ENCODE measurements at regions not wholly inside any gene's neighbourhood (a gene's known extent, or its start where the extent isn't known, plus 50 kb on each side); places are given as distances from the start of the nearest gene placed in this dataset.
"Not testable (repeated sequence)": the region's sequence is repeated elsewhere in the genome, so short reads cannot be mapped to it uniquely, and the experiment has no call there.

DNA sequence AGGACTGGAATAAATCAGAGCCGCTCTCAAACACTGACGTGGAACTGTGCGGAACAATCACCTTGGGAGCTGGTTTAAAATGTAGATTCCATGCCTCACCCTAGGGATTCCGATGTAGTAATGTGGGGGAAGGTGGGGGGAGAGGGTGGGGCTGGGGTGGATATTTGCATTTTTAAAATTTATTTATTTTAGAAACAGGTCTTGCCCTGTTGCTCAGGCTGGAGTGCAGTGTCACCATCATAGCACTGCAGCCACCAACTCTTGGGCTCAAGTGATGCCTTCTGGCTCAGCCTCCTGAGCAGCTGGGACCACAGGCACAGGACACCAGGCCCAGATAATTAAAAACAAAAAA lies 101.9 kb upstream of the SEC22B start:
- DNase-seq (ENCODE audit: low read depth): not testable (repeated sequence)

DNA sequence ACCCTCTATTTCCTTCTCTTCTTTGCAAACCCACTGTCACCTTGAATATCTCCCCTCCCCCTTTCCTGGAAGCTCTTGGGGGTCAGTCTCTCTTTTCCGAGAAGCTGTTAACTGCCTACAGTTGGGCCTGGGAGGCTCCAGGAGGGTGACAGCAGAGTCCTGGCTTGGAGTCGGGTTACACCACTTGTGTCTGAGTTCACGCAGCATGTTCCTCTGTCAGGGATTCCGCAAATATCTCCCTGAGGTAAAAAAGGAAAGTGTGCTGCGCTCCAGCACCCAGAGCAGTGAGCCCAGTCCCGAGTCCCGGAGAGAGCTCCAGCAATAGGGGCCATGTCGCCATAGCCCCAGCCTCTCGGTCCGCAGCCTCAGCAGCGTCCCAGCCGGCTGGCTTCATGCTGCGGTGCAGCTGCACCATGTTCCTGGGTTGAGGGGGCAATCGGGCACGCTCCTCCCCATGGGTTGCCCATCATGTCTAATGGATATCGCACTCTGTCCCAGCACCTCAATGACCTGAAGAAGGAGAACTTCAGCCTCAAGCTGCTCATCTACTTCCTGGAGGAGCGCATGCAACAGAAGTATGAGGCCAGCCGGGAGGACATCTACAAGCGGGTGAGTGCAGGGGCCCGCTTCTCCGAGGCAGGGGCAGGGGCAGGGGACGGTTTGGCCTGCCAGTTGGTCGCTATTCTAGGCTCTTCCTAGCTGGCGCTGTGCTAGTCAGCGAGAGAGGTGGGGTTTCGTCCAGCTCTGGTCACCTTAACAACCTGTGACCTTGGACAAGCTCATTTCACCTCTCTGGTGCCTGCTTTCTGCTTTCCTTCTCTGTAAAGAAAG lies 101.3 kb upstream of the SEC22B start:
- not testable (repeated sequence) for DNase-seq (ENCODE audit: low read depth)

DNA sequence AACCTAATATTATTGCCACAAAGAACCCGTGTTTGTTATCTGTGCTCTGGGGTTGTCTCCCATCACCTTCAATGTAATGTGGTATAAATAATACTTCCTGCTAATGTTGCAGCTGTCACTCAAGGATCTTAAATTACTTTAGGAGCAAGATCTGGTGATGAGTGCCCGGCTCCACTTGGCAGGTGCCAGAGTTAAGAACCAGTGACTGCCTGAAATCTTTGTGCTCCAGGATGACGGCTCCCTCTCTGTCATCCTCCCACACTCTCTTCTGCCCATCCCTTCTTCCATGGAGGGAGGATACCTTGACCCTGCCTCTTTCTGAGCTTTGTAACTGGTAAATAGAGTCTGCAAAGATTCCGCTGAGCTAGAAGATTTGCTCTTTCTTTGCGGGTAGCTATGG lies 100.4 kb upstream of the SEC22B start:
- not testable (repeated sequence) for DNase-seq (ENCODE audit: low read depth)

DNA sequence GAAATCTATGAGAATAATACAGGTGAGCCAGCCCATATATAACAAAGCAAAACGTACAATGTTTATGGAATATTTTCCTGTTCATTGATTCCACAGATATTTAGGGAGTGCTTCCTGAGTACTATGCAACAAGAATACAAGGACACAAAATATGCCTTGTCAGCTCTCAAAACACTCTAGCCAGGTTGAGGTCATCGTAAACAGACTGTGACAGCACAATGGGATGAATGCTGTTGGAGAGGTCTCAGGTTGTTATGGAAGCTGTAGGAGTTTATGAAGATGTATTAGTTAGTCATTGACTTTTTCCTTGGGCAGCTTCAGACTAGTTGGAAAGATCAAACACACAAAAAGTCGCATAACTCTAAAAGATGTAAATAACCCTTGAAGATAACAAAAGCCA lies 98.1 kb upstream of the SEC22B start:
- not testable (repeated sequence) for DNase-seq (ENCODE audit: low read depth)

- not testable (repeated sequence) for DNase-seq (ENCODE audit: low read depth)
These were observed 97.0 kb upstream of the SEC22B start for GRCh38 chr1:120273363-120273762.

DNA sequence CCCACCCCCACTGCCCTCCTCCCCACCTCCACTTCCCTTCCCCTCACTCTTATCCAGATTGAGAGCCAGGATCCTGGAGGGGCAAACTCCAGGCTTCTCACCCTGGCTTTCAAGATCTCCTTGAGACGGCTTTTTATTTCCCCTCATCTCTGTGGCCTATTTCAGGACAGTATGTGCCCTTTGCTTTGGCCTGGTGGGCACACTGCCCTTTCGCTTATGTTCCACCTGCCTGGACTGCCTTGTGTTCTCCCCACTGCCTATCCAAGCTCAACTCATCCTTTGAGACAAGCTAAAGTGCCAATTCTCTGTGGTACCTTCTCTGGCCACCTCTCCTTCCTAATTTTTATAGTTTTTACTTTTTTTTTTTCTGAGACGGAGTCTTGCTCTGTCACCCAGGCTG lies 95.9 kb upstream of the SEC22B start:
- not testable (repeated sequence) for DNase-seq (ENCODE audit: low read depth)

DNA sequence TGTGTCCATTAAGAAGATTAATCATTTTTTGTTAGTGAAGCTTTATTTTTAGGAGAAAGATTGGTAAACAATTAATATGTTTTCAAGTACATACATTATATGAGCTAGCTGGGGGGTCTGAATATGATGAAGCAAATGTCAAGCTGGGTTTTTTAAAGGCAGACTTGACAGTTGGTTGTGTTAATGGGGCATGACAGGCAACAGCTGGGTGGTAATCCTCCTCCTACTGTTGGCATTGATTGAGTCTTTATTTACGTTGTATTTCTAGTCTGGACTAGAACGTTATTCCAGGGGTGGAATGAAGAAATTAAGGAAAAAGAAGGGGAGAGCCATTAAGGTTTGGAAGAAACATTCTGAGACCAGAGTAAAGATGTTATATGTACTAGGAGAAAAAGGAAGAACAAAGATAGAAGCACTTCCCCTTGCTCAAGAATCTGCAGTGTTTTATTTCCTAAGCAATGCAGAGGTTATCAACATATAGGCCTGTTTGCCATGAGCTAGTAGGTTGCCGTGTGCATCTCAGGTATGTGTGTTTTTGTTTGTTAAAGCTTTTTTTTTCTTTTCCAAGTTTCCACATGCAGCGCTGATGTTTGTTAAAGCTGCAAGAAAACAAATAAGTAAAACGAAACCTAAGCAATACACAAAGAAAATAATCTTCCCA lies 95.4 kb upstream of the SEC22B start:
- not testable (repeated sequence) for DNase-seq (ENCODE audit: low read depth)

DNA sequence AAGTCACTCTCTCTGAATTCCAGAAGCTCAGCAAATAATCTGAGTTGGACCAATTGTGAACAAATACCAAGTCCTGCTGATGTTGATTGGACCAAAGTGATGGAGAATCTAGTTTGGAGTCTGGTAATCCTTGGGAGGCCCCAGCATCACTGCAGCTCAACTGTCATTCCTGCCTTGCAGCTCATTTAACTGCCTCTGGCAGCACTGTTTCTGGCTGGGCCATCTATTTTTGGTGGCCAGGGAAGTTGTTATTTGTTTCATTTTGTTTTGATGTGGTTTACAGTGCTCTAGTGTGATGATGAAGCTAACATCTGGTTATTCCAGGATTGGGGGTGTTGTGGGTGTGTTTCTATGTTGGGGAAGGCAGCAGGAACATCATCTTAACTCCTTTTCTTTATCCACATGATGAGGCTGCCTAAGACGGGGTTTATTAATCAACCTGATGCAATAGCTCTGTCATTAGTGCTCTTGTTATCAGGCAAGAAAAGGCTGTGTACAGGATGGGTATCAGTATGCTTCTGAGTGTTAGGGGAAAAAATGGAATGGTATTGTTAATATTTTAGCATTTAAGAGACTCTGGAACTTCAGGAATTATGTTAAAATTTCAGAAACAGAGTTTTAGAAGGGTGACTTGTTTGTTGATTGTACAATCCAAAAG lies 91.7 kb upstream of the SEC22B start:
- DNase-seq (ENCODE audit: low read depth): not testable (repeated sequence)

GRCh38 chr1:120264564-120264963 lies 88.2 kb upstream of the SEC22B start:
- DNase-seq (ENCODE audit: low read depth): not testable (repeated sequence)

- not testable (repeated sequence) for DNase-seq (ENCODE audit: low read depth)
These were observed 86.8 kb upstream of the SEC22B start for GRCh38 chr1:120262791-120263751.

- not testable (repeated sequence) for DNase-seq (ENCODE audit: low read depth)
These were observed 81.4 kb upstream of the SEC22B start for GRCh38 chr1:120257778-120258105.

DNA sequence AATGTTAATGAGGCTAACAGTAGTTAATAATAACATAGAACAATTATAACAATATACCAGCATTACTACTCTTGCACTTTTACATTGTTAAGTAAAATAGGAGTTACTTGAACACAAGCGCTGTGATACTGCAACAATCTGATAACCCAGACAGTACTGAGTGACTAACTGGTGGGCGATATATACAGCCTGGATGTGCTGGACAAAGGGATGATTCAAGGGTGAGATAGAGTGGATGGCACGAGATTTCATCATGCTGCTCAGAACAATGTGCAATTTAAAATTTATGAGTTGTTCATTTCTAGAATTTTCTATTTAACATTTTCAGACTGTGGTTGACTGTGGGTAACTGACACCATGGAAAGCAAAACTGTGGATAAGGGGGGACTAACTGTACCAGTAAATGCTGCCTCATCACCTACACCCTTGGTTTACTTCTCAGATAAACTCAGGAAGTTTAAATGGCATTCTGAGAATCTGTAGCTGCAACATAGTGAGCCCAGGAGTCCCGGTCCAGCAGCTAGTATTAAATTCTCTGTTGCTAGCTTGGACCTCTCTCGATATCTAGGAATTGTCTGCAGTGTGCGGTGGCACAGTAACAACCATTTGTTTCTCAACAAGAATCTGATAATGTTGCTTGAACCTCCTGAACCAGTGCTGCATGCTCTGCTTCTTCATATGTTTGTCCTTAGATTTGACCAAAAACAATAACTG lies 80.9 kb upstream of the SEC22B start:
- not testable (repeated sequence) for DNase-seq (ENCODE audit: low read depth)

- not testable (repeated sequence) for DNase-seq (ENCODE audit: low read depth)
These were observed 74.4 kb upstream of the SEC22B start for GRCh38 chr1:120250756-120251155.

DNA sequence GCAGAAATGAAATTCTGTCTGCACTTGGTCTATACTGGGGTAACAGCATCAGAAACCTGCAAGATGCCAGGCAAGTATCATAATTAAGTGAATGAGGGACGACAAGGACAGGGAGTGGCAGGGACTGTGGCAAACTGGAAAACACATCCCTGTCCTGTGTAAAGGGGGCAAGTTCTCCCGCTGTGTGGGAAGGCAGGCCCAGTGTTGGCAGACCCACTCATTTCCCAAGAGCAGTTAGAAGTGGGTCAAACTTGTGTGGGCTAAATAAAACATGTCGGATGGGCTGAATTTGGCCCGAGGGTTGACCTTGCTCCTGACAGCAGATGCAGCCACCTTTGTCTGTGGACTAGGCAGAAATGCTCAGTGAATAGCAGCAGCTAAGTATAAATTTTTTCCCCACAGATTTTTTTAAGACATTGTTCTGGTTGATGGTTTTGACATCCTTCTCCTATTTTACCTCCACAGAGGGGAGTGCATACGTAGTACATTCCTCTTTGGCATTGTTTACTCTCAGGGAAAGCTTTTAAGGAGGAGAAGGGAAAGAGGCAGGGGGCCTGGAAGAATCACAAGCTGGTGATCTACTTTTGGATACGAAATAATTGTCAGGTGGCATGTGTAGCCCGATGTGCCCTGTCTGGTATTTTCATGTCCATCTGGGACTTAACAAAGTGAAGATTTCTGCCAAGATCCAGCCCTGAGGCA lies 72.6 kb upstream of the SEC22B start:
- DNase-seq (ENCODE audit: low read depth): not testable (repeated sequence)

- DNase-seq (ENCODE audit: low read depth): not testable (repeated sequence)
These were observed 71.9 kb upstream of the SEC22B start for GRCh38 chr1:120248203-120248602.

DNA sequence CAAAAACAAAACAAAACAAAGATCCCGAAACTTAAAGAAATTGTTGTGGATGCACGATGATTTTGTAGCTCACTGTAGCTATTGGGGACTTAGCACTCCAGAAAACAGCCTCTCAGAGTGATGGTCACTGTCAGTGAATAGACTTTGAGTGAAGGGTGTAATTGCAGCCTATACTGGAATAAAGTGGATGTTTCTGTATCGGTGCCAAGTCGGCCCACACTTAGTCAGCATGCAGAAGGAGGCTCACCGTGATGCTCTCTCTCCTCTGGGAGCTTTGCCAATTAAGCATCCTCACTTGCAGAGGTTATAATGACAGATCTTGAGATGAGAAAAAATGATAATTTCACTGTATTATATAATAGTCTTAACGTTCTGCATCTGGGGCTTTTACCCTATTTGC lies 67.5 kb upstream of the SEC22B start:
- not testable (repeated sequence) for DNase-seq (ENCODE audit: low read depth)

- not testable (repeated sequence) for DNase-seq (ENCODE audit: low read depth)
These were observed 66.3 kb upstream of the SEC22B start for GRCh38 chr1:120242582-120242981.

- DNase-seq (ENCODE audit: low read depth): not testable (repeated sequence)
These were observed 65.5 kb upstream of the SEC22B start for GRCh38 chr1:120241868-120242267.

- not testable (repeated sequence) for DNase-seq (ENCODE audit: low read depth)
These were observed 63.9 kb upstream of the SEC22B start for GRCh38 chr1:120240181-120240580.

- DNase-seq (ENCODE audit: low read depth): not testable (repeated sequence)
These were observed 63.0 kb upstream of the SEC22B start for GRCh38 chr1:120239351-120239750.
